ENCODE measurements at regions not wholly inside any gene's neighbourhood (a gene's known extent, or its start where the extent isn't known, plus 50 kb on each side); places are given as distances from the start of the nearest gene placed in this dataset.

- Mint-ChIP-seq H3K36me3 (ENCODE audit: low read depth) (no peaks in the 10 kb centered on the region), H3K9me3 (peaks cover 50% of the 10 kb centered on the region), H3K4me3 (no peak overlapping the region), H3K27ac (no peak overlapping the region), H3K4me1 (peaks cover 33% of the 10 kb centered on the region), H3K27me3 (ENCODE audit: low read depth, poor library complexity) (peaks cover 5% of the 10 kb centered on the region)
- no peak for TF ChIP-seq CTCF (IDR thresholded peaks at IDR 0.05)
- DNase-seq, result no peak
Observed at GRCh38 chrX:39777623-39778025, 320.1 kb downstream of the BCOR start.

DNA sequence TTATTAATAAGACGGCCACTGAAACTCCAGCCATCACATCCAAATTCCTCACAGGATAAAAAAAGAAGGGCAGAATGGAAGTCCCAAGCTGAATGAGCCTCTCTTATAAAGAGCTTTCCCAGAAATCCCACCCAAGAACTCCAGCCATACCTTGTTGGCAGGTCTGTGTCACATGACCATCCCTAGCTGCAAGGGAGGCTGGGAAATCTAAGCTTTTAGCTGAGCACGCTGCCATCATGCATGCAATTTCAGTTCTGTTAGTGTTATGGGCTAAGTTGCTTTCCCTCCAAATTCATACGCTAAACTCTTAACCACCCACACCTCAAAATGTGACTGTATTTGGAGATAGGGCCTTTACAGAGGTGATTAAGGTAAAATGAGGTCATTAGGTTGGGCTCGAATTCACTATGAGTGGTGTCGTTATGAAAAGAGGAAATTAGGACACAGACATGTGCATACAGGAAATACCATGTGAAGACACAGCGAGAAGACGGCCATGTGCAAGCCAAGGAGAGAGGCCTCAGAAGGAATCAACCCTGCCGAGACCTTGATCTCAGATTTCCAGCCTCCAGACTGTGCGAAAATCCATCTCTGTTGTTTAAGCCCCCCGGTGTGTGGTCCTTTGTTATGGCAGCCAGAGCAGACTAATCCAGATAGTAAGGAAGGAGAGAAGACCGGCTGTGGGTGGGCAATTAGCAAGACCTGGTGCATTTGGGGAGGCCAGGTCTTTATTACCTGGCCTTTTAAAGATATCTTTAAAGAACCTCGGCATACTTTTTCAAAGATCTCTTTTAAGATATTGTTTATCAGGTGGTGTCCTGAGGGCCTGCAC is 317.6 kb downstream of the BCOR start:
- Mint-ChIP-seq H3K4me3 (no peak overlapping the region), H3K36me3 (ENCODE audit: low read depth) (no peaks in the 10 kb centered on the region), H3K4me1 (peaks cover 15% of the 10 kb centered on the region), H3K27ac (peak overlapping the region; percentile 60), H3K9me3 (peaks cover 59% of the 10 kb centered on the region), H3K27me3 (ENCODE audit: low read depth, poor library complexity) (peaks cover 5% of the 10 kb centered on the region)
- no peak for DNase-seq
- TF ChIP-seq CTCF (IDR thresholded peaks at IDR 0.05), result no peak

DNA sequence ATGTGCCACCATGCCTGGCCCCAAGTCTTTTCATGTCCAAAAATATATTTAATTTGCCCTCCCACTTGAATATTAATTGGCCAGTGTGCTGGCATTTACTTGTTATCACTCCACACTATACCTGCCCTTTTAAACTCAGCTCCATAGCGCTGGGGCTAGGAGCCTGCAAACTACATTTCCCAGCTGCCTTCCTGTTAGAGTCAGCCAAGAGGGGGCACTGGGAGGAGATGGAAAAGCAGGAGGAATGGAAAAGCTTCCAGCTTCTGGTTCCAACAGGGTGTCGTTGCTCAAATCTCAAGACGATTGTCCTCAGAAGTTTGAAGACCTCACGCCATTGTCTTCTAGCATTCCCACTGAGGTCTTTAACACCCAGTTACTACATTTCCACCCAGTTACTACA is 315.5 kb downstream of the BCOR start:
- Mint-ChIP-seq H3K9me3 (peaks cover 64% of the 10 kb centered on the region), H3K4me3 (no peak overlapping the region), H3K36me3 (ENCODE audit: low read depth) (no peaks in the 10 kb centered on the region), H3K27ac (no peak overlapping the region), H3K4me1 (peaks cover 12% of the 10 kb centered on the region), H3K27me3 (ENCODE audit: low read depth, poor library complexity) (peaks cover 5% of the 10 kb centered on the region)
- TF ChIP-seq CTCF (IDR thresholded peaks at IDR 0.05), result no peak
- no peak for DNase-seq

DNA sequence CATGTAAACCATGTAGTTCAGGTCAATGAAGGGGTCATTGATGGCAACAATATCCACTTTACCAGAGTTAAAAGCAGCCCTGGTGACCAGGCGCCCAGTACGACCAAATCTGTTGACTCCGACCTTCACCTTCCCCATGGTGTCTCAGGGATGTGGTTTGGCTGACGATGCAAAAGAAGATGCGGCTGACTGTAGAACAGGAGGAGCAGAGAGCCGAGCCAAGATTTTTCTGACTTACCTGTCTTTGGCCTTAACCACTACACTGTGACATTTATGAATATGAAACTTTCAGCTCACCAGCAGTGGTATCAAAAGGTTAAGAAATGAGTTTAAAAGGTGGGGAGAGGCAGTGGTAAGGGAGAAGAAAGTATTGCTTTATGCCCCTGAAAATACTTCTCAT is 309.8 kb downstream of the BCOR start:
- Mint-ChIP-seq H3K27me3 (ENCODE audit: low read depth, poor library complexity) (peaks cover 19% of the 10 kb centered on the region), H3K27ac (no peak overlapping the region), H3K4me1 (no peaks in the 10 kb centered on the region), H3K9me3 (peaks cover 34% of the 10 kb centered on the region), H3K36me3 (ENCODE audit: low read depth) (no peaks in the 10 kb centered on the region), H3K4me3 (no peak overlapping the region)
- no peak for DNase-seq
- TF ChIP-seq CTCF (IDR thresholded peaks at IDR 0.05), result no peak

DNA sequence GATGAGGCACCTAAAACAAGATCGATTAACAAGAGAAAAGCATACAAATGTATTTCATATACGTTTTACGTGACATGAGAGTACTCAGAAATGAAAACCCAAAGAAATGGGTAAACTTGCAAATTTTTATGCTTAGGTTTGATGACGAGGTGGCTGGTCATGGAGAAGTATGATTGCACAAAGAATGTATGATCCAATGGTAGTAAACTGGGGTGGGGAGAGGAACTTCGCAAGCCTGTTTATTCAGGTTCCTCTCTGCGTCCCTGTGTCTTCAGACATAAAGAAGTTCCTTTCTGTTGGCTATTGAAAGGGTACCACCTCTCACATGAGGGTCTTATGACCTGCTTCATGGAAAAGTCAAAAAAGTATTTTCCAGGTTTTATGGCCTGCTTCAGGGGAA is 309.2 kb downstream of the BCOR start:
- Mint-ChIP-seq H3K4me1 (no peaks in the 10 kb centered on the region), H3K27ac (no peak overlapping the region), H3K27me3 (ENCODE audit: low read depth, poor library complexity) (peaks cover 23% of the 10 kb centered on the region), H3K4me3 (no peak overlapping the region), H3K9me3 (peaks cover 34% of the 10 kb centered on the region), H3K36me3 (ENCODE audit: low read depth) (no peaks in the 10 kb centered on the region)
- no peak for DNase-seq
- TF ChIP-seq CTCF (IDR thresholded peaks at IDR 0.05), result no peak

DNA sequence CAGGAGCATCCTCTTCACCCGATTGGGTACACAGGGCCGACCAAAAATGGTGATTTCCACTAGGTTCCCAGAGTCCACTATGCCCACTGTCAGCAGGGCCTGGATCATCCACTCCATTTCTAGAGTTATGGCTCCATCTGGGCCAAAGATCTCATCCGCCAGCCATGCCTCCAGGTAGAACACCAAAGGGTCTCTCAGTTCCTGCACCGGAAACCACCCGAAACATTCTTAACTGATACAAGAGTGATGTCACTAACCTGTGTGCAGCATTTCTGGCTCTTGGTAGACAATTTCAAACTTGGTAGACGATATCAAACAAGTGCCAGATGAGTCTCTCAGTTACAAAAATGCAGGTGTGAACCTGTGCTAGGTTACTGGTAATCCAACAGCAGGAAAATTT is 306.1 kb downstream of the BCOR start:
- H3K36me3 Mint-ChIP-seq (ENCODE audit: low read depth), result no peaks in the 10 kb centered on the region
- no peak overlapping the region for H3K4me3 Mint-ChIP-seq
- no peak for TF ChIP-seq CTCF (IDR thresholded peaks at IDR 0.05)
- peaks cover 19% of the 10 kb centered on the region for H3K4me1 Mint-ChIP-seq
- peaks cover 29% of the 10 kb centered on the region for H3K27me3 Mint-ChIP-seq (ENCODE audit: low read depth, poor library complexity)
- H3K27ac Mint-ChIP-seq, result no peak overlapping the region
- DNase-seq, result no peak
- peaks cover 22% of the 10 kb centered on the region for H3K9me3 Mint-ChIP-seq

Measured in nephron progenitor cell (in vitro differentiated cells).